Loucy (cell line): ENCODE measurements at regions not wholly inside any gene's neighbourhood (a gene's known extent, or its start where the extent isn't known, plus 50 kb on each side); places are given as distances from the start of the nearest gene placed in this dataset.

Experiments used
- CTCF ChIP-seq: fragments of 200-600 bp; sonication (generic); conservative IDR thresholded peaks from 2 replicates; pipeline ENCODE4 v1.5.1; 2014; ENCODE audit warnings: mild to moderate bottlenecking, antibody characterized with exemption, low read length
- EZH2phosphoT487 ChIP-seq: fragments of 200-600 bp; IDR thresholded peaks from 2 replicates; pipeline ENCODE4 v1.6.1; 2018; ENCODE audit warnings: antibody characterized with exemption, mild to moderate bottlenecking, moderate library complexity, borderline replicate concordance

GRCh38 chr13:73860501-73860900 is 273.7 kb downstream of the KLF12 start:
- TF ChIP-seq CTCF (no peak), EZH2phosphoT487 (no peak)
